Dermis blood vessel endothelial cell (primary cell): ENCODE measurements at regions not wholly inside any gene's neighbourhood (a gene's known extent, or its start where the extent isn't known, plus 50 kb on each side); places are given as distances from the start of the nearest gene placed in this dataset.
A peak's percentile ranks its signal among the peaks of the same experiment; 100 is the strongest.
"Not testable (repeated sequence)": the region's sequence is repeated elsewhere in the genome, so short reads cannot be mapped to it uniquely, and the experiment has no call there.

Experiments used
- DNase-seq: peaks from one replicate; pipeline ENCODE4 v3.0.0; 2010

DNA sequence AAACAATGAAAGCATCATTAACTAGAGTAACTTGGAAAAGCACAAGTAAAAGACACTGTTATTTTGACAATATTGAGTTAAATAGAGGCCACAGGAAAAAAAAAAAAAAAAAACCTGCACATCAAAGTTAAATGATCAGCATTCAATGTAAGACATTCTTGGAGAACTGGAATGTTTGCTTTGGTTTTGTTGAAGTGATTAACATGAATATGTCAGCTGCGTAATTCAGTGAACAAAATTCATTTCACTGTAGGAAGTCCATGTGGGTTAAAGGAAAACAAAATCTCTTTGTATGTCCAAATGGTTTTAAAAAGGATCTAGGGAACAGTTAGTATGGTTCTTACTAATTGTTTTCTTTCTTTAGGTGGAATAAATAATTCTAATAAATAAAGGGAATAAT is 252.8 kb upstream of the CNTN6 start:
- DNase-seq, result no peak

DNA sequence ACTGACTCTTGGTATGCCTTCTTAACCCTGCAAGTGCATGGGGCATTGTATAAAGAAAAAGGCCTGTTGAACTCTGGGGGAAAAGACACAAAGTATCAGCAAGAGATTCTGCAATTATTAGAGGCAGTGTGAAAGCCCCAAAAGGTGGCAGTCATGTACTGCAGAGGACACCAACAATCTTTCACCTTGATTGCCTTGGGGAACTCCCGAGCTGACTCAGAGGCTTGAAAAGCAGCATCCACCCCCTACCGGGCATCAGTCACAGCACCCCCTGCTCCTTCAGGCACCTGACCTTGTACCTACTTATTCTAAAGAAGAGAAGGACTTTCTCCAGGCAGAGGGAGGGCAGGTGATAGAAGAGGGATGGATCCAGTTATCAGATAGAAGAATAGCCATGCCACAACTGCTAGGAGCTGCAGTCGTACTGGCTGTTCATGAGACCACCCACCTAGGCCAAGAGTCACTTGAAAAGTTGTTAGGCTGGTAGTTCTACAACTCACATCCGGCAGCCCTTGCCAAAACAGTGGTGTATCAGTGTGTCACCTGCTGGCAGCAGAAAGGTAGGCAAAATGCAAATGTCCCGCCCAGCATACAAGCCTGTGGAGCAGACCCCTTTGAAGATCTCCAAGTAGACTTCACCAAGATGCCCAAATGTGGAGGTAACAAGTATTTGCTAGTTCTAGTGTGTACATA is 241.6 kb upstream of the CNTN6 start:
- no peak for DNase-seq

- no peak for DNase-seq
These were observed 240.8 kb upstream of the CNTN6 start for GRCh38 chr3:852033-852432.

- no peak for DNase-seq
These were observed 239.3 kb upstream of the CNTN6 start for GRCh38 chr3:853489-853888.

- no peak for DNase-seq
These were observed 233.7 kb upstream of the CNTN6 start for GRCh38 chr3:859135-859534.

- DNase-seq, result no peak
These were observed 231.1 kb upstream of the CNTN6 start for GRCh38 chr3:861721-862120.

- no peak for DNase-seq
These were observed 223.6 kb upstream of the CNTN6 start for GRCh38 chr3:869269-869668.

DNA sequence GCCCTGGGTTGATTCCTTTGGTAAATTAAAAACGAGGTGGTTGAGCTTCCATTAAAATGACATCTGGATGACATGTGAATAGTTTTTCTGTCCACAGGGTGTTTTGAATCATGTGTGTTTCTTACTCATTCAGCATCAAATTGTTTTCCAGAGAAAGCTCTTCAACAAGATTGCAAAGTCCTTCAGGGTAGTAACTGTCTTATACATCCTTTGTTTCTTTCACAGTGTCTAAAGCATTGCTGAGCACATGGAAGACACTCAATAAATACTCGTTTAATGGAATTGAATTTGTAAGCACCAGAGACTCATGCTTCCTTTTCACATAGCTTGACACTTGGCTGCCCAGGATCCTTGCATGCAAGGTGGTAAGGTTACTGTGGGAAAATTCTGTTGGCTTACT is 223.1 kb upstream of the CNTN6 start:
- DNase-seq, result no peak

DNA sequence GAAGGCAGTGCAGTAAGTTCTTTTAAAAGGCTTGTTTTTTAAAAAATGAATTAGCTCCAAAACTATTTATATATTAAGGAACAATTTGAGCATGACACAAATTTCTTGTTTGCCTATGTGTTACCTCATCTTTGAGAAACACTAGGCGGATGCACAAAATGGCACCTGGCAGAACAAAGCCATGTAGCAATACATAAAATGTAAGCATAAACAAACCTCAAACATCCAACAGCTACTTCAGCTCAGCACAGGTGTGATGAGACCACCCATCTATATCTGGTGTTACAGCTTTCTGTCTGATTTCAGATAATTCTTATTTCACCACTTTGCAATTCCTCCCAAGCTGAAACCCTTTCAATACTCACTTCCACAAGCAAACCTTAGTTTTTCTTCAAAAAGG is 221.2 kb upstream of the CNTN6 start:
- DNase-seq, result no peak

DNA sequence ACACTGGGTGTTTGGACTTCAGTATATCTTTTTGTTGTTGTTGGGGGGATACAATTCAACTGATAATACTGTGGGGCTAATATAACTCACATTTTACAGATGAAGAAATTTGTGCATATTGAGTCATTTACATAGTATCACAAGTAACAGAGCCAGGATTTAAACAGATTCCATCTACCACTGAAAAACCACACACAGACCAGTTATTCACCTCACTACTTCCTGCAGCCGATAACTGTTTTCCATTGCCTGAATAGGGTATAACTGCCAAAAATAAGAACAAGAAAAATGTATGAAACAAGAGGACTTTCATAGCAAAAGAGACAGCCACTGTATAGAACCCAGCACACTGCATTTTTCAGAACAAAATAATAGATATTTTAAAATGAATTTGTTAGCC is 215.8 kb upstream of the CNTN6 start:
- DNase-seq, result no peak

GRCh38 chr3:878746-879145 is 214.1 kb upstream of the CNTN6 start:
- DNase-seq, result no peak

GRCh38 chr3:880371-880770 is 212.5 kb upstream of the CNTN6 start:
- no peak for DNase-seq

- DNase-seq, result no peak
These were observed 210.3 kb upstream of the CNTN6 start for GRCh38 chr3:882533-882932.

DNA sequence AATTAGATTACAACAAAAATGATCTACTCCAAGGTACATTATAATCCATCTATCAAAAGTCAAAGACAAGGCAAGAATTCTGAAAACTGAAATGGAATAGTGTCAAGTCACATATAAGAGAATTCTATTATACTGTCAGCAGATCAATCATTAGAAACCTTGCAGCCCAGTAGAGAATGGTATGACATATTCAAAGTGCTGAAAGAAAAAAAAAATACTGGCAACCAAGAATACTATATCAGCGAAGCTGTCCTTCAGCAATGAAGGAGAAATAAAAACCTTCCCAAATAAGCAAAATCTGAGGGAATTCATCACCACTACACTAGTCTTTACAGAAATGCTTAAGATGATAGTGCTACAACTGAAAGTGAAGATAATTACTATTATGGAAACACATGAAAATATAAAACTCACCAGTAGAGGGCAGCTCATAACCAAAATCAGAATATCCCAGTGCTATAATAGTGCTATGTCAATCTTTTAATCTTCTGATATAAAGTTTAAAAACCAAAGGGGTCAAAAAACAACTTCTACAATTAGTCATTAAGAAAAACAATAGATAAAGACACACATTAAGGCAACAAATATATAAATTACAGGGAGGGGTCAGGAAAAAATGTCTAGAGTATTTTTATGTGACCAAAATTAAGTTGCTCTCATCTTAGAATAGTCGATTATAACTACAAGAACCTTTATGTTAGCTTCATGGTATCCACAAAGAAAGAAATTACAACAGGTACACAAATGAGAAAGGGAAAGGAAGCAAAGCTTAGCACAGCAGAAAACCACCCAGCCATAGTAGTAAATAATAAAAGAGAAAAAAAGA is 190.7 kb upstream of the CNTN6 start:
- peak; percentile 42 for DNase-seq

- DNase-seq, result no peak
These were observed 187.6 kb upstream of the CNTN6 start for GRCh38 chr3:905217-905616.

GRCh38 chr3:906739-907138 is 186.1 kb upstream of the CNTN6 start:
- no peak for DNase-seq

DNA sequence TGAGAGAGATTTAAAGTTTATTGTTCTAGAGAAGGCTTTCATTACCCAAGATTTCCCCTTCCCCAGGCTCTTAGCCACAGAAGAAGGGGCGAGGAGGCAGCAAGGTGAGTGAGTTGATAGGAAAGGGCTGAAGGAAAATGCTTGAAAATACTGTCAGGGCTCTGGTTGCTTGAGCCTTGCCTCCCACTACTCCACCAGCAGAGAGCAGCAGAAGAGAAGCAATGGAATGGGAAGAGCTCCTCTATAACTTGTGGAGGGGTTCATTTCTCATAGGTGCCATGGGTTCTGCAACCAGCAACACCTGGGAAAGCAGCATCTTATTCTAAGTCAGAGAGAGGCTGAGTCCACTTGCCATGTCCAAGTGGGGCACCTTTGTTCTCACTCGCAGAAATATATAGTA is 184.0 kb upstream of the CNTN6 start:
- DNase-seq, result no peak

- not testable (repeated sequence) for DNase-seq
These were observed 180.1 kb upstream of the CNTN6 start for GRCh38 chr3:912717-913116.

- DNase-seq, result no peak
These were observed 169.5 kb upstream of the CNTN6 start for GRCh38 chr3:923161-923910.

GRCh38 chr3:930866-931265 is 162.0 kb upstream of the CNTN6 start:
- DNase-seq, result no peak

DNA sequence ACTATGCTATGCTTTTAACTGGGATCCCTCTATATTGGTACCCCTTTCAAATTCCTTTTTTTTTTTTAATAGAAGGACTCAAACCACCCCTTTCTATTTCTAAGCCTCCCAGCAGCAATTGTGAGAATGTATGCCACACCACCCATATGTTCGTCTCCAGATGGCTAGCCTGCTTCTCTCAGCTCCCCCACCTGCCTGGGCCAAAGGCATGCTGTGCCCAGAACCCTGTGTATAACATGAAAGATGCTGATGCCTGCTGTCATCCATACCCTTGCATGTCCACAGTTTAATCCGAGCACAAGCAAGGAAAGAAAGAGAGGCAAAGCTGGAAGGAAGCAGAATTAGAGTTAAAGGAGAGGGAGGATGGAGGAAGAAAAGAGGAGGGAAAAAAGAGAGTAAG is 159.5 kb upstream of the CNTN6 start:
- DNase-seq, result no peak

GRCh38 chr3:944786-945185 is 148.0 kb upstream of the CNTN6 start:
- DNase-seq, result no peak

DNA sequence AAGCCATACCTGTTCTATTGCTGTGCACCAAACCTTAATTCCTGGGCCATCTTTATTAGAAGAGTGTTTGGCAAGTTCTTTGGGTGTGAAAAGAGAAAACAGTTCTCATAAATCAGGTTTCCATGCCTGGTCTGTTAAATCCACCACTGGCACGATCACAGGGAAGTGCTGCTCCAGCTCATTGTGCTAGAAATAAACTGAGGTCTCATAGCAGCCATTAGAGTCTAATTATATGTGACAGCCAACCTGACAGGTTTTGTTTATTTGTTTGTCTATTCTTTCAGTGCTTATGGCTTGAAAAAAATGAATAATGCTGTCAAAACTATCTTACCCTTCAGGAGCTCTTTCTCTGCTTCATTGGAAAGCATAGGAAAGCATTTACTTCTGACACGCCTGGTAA is 147.1 kb upstream of the CNTN6 start:
- no peak for DNase-seq

DNA sequence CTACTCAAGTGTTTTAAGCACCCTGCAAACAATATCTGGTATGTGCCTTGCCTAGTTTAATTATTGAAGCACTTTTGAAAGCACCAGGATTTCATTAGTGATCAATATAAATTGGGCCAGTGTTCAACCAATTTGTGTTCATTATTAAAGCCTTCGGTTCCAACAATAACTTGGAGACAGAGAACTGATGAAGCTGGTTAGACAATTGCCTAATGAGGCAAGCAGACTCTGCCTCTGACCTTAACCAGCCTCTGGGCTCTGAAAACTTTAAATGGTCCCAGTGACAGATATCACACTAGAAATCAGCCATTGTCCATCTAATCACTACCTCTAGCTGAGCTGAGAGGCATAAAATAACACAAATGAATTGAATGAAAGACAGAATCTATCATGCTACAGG is 139.9 kb upstream of the CNTN6 start:
- no peak for DNase-seq
